Islet of Langerhans (tissue), 1 donor: ENCODE measurements at regions not wholly inside any gene's neighbourhood (a gene's known extent, or its start where the extent isn't known, plus 50 kb on each side); places are given as distances from the start of the nearest gene placed in this dataset.

Experiments used
- FAIRE-seq: peaks from one replicate; lab custom pipeline; 2011; peaks lifted over from hg19 to GRCh38; lab: Jason Lieb, UNC

GRCh38 chr3:31004025-31004678 lies 109.7 kb upstream of the GADL1 start:
- FAIRE-seq, result no peak

- FAIRE-seq, result no peak
Observed at GRCh38 chr3:31008994-31009393, 114.5 kb upstream of the GADL1 start.

GRCh38 chr3:31009881-31010280 lies 115.4 kb upstream of the GADL1 start:
- no peak for FAIRE-seq

GRCh38 chr3:31010491-31010890 lies 116.0 kb upstream of the GADL1 start:
- FAIRE-seq, result no peak

GRCh38 chr3:31011380-31011779 lies 116.9 kb upstream of the GADL1 start:
- no peak for FAIRE-seq

GRCh38 chr3:31013090-31013489 lies 118.6 kb upstream of the GADL1 start:
- no peak for FAIRE-seq

- FAIRE-seq, result no peak
Observed at GRCh38 chr3:31013843-31014242, 119.4 kb upstream of the GADL1 start.

GRCh38 chr3:31014317-31015040 lies 120.0 kb upstream of the GADL1 start:
- FAIRE-seq, result no peak

- no peak for FAIRE-seq
Observed at GRCh38 chr3:31016196-31016595, 121.7 kb upstream of the GADL1 start.

GRCh38 chr3:31022716-31023115 lies 128.3 kb upstream of the GADL1 start:
- FAIRE-seq, result no peak

- FAIRE-seq, result no peak
Observed at GRCh38 chr3:31025541-31025940, 131.1 kb upstream of the GADL1 start.

GRCh38 chr3:31027191-31027761 lies 132.8 kb upstream of the GADL1 start:
- no peak for FAIRE-seq

- no peak for FAIRE-seq
Observed at GRCh38 chr3:31027914-31028313, 133.5 kb upstream of the GADL1 start.

- no peak for FAIRE-seq
Observed at GRCh38 chr3:31028766-31029165, 134.3 kb upstream of the GADL1 start.

- FAIRE-seq, result no peak
Observed at GRCh38 chr3:31029706-31030105, 135.2 kb upstream of the GADL1 start.

GRCh38 chr3:31035681-31036080 lies 141.2 kb upstream of the GADL1 start:
- FAIRE-seq, result no peak

- no peak for FAIRE-seq
Observed at GRCh38 chr3:31038086-31038739, 143.8 kb upstream of the GADL1 start.

GRCh38 chr3:31039145-31039544 lies 144.7 kb upstream of the GADL1 start:
- no peak for FAIRE-seq

- FAIRE-seq, result no peak
Observed at GRCh38 chr3:31041161-31041978, 146.9 kb upstream of the GADL1 start.

- FAIRE-seq, result no peak
Observed at GRCh38 chr3:31043184-31043819, 148.8 kb upstream of the GADL1 start.

GRCh38 chr3:31047673-31048072 lies 153.2 kb upstream of the GADL1 start:
- peak; percentile 91 for FAIRE-seq

- FAIRE-seq, result no peak
Observed at GRCh38 chr3:31048143-31048542, 153.7 kb upstream of the GADL1 start.
